ENCODE measurements at regions not wholly inside any gene's neighbourhood (a gene's known extent, or its start where the extent isn't known, plus 50 kb on each side); places are given as distances from the start of the nearest gene placed in this dataset.
A peak's percentile ranks its signal among the peaks of the same experiment; 100 is the strongest.

GRCh38 chr7:116393654-116394053 lies 105.9 kb upstream of the CAV2 start:
- no CpG with 5 or more reads among the region's 6 CpGs for WGBS, 2 donors (ENCODE audit: extremely low coverage in 2 of 2, insufficient read length in 2 of 2, insufficient replicate concordance in 1 of 2)
- no peak overlapping the region for H3K4me2 ChIP-seq (ENCODE audit: insufficient read depth, low read length, poor library complexity, severe bottlenecking)
- no peak overlapping the region for H3K9ac ChIP-seq (ENCODE audit: low read depth, low read length, poor library complexity)
- no peak overlapping the region for H3K23ac ChIP-seq (ENCODE audit: low read depth, low read length, poor library complexity)
- no peak overlapping the region for H3K4me3 ChIP-seq (ENCODE audit: low read length in 2 of 2)
- no peak overlapping the region for H2BK5ac ChIP-seq (ENCODE audit: low read length)
- no peak overlapping the region for H4K8ac ChIP-seq (ENCODE audit: low read depth, low read length)
- no peaks in the 10 kb centered on the region for H3K79me1 ChIP-seq (ENCODE audit: low read depth, low read length)
- no peak overlapping the region for H3K27ac ChIP-seq (replicated peaks; ENCODE audit: low read length)
- H2BK15ac ChIP-seq (ENCODE audit: low read length), result no peak overlapping the region
- H3K4ac ChIP-seq (ENCODE audit: low read length), result no peak overlapping the region
- H3K14ac ChIP-seq (ENCODE audit: low read length), result no peak overlapping the region
- H2BK12ac ChIP-seq (ENCODE audit: low read length), result no peak overlapping the region
- no peak overlapping the region for H2BK120ac ChIP-seq (ENCODE audit: low read depth, low read length)
- no peak for DNase-seq (ENCODE audit: low spot score)
- peaks cover 4 to 7% of the 10 kb centered on the region in 2 donors for H3K9me3 ChIP-seq (replicated peaks in 1 of 2; ENCODE audit: control insufficient read depth in 2 of 2, insufficient read depth in 1 of 2, low read depth in 1 of 2, low read length in 2 of 2)
- H3K36me3 ChIP-seq (replicated peaks in 1 of 2; ENCODE audit: control insufficient read depth in 2 of 2, insufficient read depth in 2 of 2, low read length in 2 of 2), result no peaks in the 10 kb centered on the region
- H4K91ac ChIP-seq (ENCODE audit: low read depth, low read length, poor library complexity), result no peak overlapping the region
- H3K4me1 ChIP-seq (ENCODE audit: control insufficient read depth in 2 of 2, insufficient read depth in 1 of 2, low read depth in 1 of 2, low read length in 2 of 2), result no peaks in the 10 kb centered on the region
- H2AFZ ChIP-seq (ENCODE audit: low read length), result peak overlapping the region; percentile 64
- no peak overlapping the region for H3K18ac ChIP-seq (ENCODE audit: low read length)
- no peaks in the 10 kb centered on the region for H3K27me3 ChIP-seq (ENCODE audit: control insufficient read depth in 3 of 3, insufficient read depth in 3 of 3, low read depth in 1 of 3, low read length in 3 of 3)
- H2AK5ac ChIP-seq (ENCODE audit: low read depth, low read length), result no peak overlapping the region

DNA sequence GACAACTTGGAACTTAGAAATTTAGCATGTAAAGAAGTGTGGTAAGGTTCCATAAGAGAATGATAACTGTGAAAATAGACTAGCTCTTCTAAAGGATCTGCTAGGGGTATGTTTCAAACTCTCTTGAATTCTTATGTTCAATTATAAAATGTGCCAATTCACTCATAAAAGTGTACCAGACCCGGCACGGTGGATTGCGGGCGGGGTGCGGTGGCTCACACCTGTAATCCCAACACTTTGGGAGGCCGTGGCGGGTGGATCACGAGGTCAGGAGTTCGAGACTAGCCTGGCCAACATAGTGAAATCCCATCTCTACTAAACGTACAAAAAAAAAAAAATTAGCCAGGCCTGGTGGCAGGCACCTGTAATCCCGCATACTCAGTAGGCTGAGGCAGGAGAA lies 105.4 kb upstream of the CAV2 start:
- Histone ChIP-seq H3K4me1 (ENCODE audit: control insufficient read depth in 2 of 2, insufficient read depth in 1 of 2, low read depth in 1 of 2, low read length in 2 of 2) (no peaks in the 10 kb centered on the region), H3K9ac (ENCODE audit: low read depth, low read length, poor library complexity) (no peak overlapping the region), H3K4me2 (ENCODE audit: insufficient read depth, low read length, poor library complexity, severe bottlenecking) (no peak overlapping the region), H3K4ac (ENCODE audit: low read length) (no peak overlapping the region), H3K18ac (ENCODE audit: low read length) (no peak overlapping the region), H2BK120ac (ENCODE audit: low read depth, low read length) (no peak overlapping the region), H2BK15ac (ENCODE audit: low read length) (no peak overlapping the region), H3K4me3 (ENCODE audit: low read length in 2 of 2) (no peak overlapping the region), H3K23ac (ENCODE audit: low read depth, low read length, poor library complexity) (no peak overlapping the region), H2BK5ac (ENCODE audit: low read length) (no peak overlapping the region), H3K14ac (ENCODE audit: low read length) (no peak overlapping the region), H3K27me3 (ENCODE audit: control insufficient read depth in 3 of 3, insufficient read depth in 3 of 3, low read depth in 1 of 3, low read length in 3 of 3) (no peaks in the 10 kb centered on the region), H4K91ac (ENCODE audit: low read depth, low read length, poor library complexity) (no peak overlapping the region), H3K27ac (replicated peaks; ENCODE audit: low read length) (no peak overlapping the region), H4K8ac (ENCODE audit: low read depth, low read length) (no peak overlapping the region), H3K79me1 (ENCODE audit: low read depth, low read length) (no peaks in the 10 kb centered on the region), H2AK5ac (ENCODE audit: low read depth, low read length) (no peak overlapping the region), H2BK12ac (ENCODE audit: low read length) (no peak overlapping the region), H2AFZ (ENCODE audit: low read length) (no peak overlapping the region), H3K9me3 (replicated peaks in 1 of 2; ENCODE audit: control insufficient read depth in 2 of 2, insufficient read depth in 1 of 2, low read depth in 1 of 2, low read length in 2 of 2) (peaks cover 4 to 7% of the 10 kb centered on the region in 2 donors), H3K36me3 (replicated peaks in 1 of 2; ENCODE audit: control insufficient read depth in 2 of 2, insufficient read depth in 2 of 2, low read length in 2 of 2) (no peaks in the 10 kb centered on the region)
- WGBS, 2 donors (ENCODE audit: extremely low coverage in 2 of 2, insufficient read length in 2 of 2, insufficient replicate concordance in 1 of 2), result no CpG with 5 or more reads among the region's 11 CpGs
- no peak for DNase-seq (ENCODE audit: low spot score)

GRCh38 chr7:116395141-116395791 lies 104.3 kb upstream of the CAV2 start:
- Histone ChIP-seq H3K4me3 (ENCODE audit: low read length in 2 of 2) (no peak overlapping the region), H3K14ac (ENCODE audit: low read length) (no peak overlapping the region), H3K4me2 (ENCODE audit: insufficient read depth, low read length, poor library complexity, severe bottlenecking) (no peak overlapping the region), H2BK5ac (ENCODE audit: low read length) (no peak overlapping the region), H3K4me1 (ENCODE audit: control insufficient read depth in 2 of 2, insufficient read depth in 1 of 2, low read depth in 1 of 2, low read length in 2 of 2) (no peaks in the 10 kb centered on the region), H4K91ac (ENCODE audit: low read depth, low read length, poor library complexity) (no peak overlapping the region), H3K9ac (ENCODE audit: low read depth, low read length, poor library complexity) (no peak overlapping the region), H2AFZ (ENCODE audit: low read length) (no peak overlapping the region), H3K36me3 (replicated peaks in 1 of 2; ENCODE audit: control insufficient read depth in 2 of 2, insufficient read depth in 2 of 2, low read length in 2 of 2) (no peaks in the 10 kb centered on the region), H3K23ac (ENCODE audit: low read depth, low read length, poor library complexity) (no peak overlapping the region), H2AK5ac (ENCODE audit: low read depth, low read length) (no peak overlapping the region), H3K18ac (ENCODE audit: low read length) (no peak overlapping the region), H2BK15ac (ENCODE audit: low read length) (no peak overlapping the region), H3K27me3 (ENCODE audit: control insufficient read depth in 3 of 3, insufficient read depth in 3 of 3, low read depth in 1 of 3, low read length in 3 of 3) (no peaks in the 10 kb centered on the region), H2BK120ac (ENCODE audit: low read depth, low read length) (no peak overlapping the region), H4K8ac (ENCODE audit: low read depth, low read length) (no peak overlapping the region), H3K4ac (ENCODE audit: low read length) (no peak overlapping the region), H3K9me3 (replicated peaks in 1 of 2; ENCODE audit: control insufficient read depth in 2 of 2, insufficient read depth in 1 of 2, low read depth in 1 of 2, low read length in 2 of 2) (peaks cover 4 to 7% of the 10 kb centered on the region in 2 donors), H3K27ac (replicated peaks; ENCODE audit: low read length) (no peak overlapping the region), H3K79me1 (ENCODE audit: low read depth, low read length) (no peaks in the 10 kb centered on the region), H2BK12ac (ENCODE audit: low read length) (no peak overlapping the region)
- WGBS, 2 donors (ENCODE audit: extremely low coverage in 2 of 2, insufficient read length in 2 of 2, insufficient replicate concordance in 1 of 2), result no CpG with 5 or more reads among the region's 3 CpGs
- DNase-seq (ENCODE audit: low spot score), result no peak

DNA sequence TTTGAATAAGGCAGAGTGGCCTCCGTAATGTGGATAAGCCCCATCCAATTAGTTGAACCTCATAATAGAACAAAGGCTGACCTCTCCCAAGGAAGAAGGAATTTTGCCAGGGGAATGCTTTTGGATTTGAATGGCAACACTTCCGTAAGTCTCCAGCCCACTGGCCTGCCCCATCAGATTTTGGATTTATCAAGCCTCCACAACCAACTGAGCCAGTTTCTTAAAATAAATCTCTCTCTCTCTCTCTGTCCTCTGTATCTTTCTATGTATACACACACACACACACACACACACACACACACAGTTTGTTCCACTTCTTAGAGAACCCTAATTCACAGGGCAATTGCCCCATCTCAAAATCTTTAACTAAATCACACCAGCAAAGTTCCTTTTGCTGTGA lies 100.9 kb upstream of the CAV2 start:
- Histone ChIP-seq H3K23ac (ENCODE audit: low read depth, low read length, poor library complexity) (no peak overlapping the region), H2AK5ac (ENCODE audit: low read depth, low read length) (no peak overlapping the region), H2AFZ (ENCODE audit: low read length) (no peak overlapping the region), H4K8ac (ENCODE audit: low read depth, low read length) (no peak overlapping the region), H3K27ac (replicated peaks; ENCODE audit: low read length) (no peak overlapping the region), H2BK120ac (ENCODE audit: low read depth, low read length) (no peak overlapping the region), H3K36me3 (replicated peaks in 1 of 2; ENCODE audit: control insufficient read depth in 2 of 2, insufficient read depth in 2 of 2, low read length in 2 of 2) (no peaks in the 10 kb centered on the region), H3K4me2 (ENCODE audit: insufficient read depth, low read length, poor library complexity, severe bottlenecking) (no peak overlapping the region), H3K9ac (ENCODE audit: low read depth, low read length, poor library complexity) (no peak overlapping the region), H4K91ac (ENCODE audit: low read depth, low read length, poor library complexity) (no peak overlapping the region), H2BK5ac (ENCODE audit: low read length) (no peak overlapping the region), H3K4ac (ENCODE audit: low read length) (no peak overlapping the region), H2BK12ac (ENCODE audit: low read length) (no peak overlapping the region), H3K4me1 (ENCODE audit: control insufficient read depth in 2 of 2, insufficient read depth in 1 of 2, low read depth in 1 of 2, low read length in 2 of 2) (no peaks in the 10 kb centered on the region), H3K4me3 (ENCODE audit: low read length in 2 of 2) (no peak overlapping the region), H2BK15ac (ENCODE audit: low read length) (no peak overlapping the region), H3K9me3 (replicated peaks in 1 of 2; ENCODE audit: control insufficient read depth in 2 of 2, insufficient read depth in 1 of 2, low read depth in 1 of 2, low read length in 2 of 2) (peaks cover 4 to 7% of the 10 kb centered on the region in 2 donors), H3K79me1 (ENCODE audit: low read depth, low read length) (no peaks in the 10 kb centered on the region), H3K18ac (ENCODE audit: low read length) (no peak overlapping the region), H3K27me3 (ENCODE audit: control insufficient read depth in 3 of 3, insufficient read depth in 3 of 3, low read depth in 1 of 3, low read length in 3 of 3) (no peaks in the 10 kb centered on the region), H3K14ac (ENCODE audit: low read length) (no peak overlapping the region)
- no CpG with 5 or more reads among the region's 2 CpGs for WGBS, 2 donors (ENCODE audit: extremely low coverage in 2 of 2, insufficient read length in 2 of 2, insufficient replicate concordance in 1 of 2)
- no peak for DNase-seq (ENCODE audit: low spot score)

Measured in neuronal stem cell (in vitro differentiated cells).